ENCODE measurements at regions not wholly inside any gene's neighbourhood (a gene's known extent, or its start where the extent isn't known, plus 50 kb on each side); places are given as distances from the start of the nearest gene placed in this dataset.

- TF ChIP-seq POLR2A (IDR thresholded peaks at IDR 0.05; ENCODE audit: low read depth, low read length), result no peak
- DNase-seq (ENCODE audit: insufficient read length, low spot score) (no peak), FAIRE-seq (no peak)
Observed at GRCh38 chr12:115103884-115104883, 420.2 kb upstream of the TBX3 start.

GRCh38 chr12:115102450-115102849 is 418.5 kb upstream of the TBX3 start:
- DNase-seq (ENCODE audit: insufficient read length, low spot score), result no peak
- no peak for TF ChIP-seq POLR2A (IDR thresholded peaks at IDR 0.05; ENCODE audit: low read depth, low read length)
- no peak for FAIRE-seq

GRCh38 chr12:115101520-115101919 is 417.5 kb upstream of the TBX3 start:
- no peak for TF ChIP-seq POLR2A (IDR thresholded peaks at IDR 0.05; ENCODE audit: low read depth, low read length)
- FAIRE-seq (no peak), DNase-seq (ENCODE audit: insufficient read length, low spot score) (no peak)

- no peak for TF ChIP-seq POLR2A (IDR thresholded peaks at IDR 0.05; ENCODE audit: low read depth, low read length)
- no peak for FAIRE-seq
Observed at GRCh38 chr12:115097416-115097815, 413.4 kb upstream of the TBX3 start.

GRCh38 chr12:115096588-115097397 is 412.8 kb upstream of the TBX3 start:
- no peak for TF ChIP-seq POLR2A (IDR thresholded peaks at IDR 0.05; ENCODE audit: low read depth, low read length)
- DNase-seq (ENCODE audit: insufficient read length, low spot score) (no peak), FAIRE-seq (no peak)

More at GRCh38 chr12:115097416-115097815, 413.4 kb upstream of the TBX3 start:
- no peak for DNase-seq (ENCODE audit: insufficient read length, low spot score)

GRCh38 chr12:115095073-115095748 is 411.2 kb upstream of the TBX3 start:
- no peak for FAIRE-seq

GRCh38 chr12:115094163-115094816 is 410.3 kb upstream of the TBX3 start:
- FAIRE-seq (no peak), DNase-seq (ENCODE audit: insufficient read length, low spot score) (no peak)
- TF ChIP-seq POLR2A (IDR thresholded peaks at IDR 0.05; ENCODE audit: low read depth, low read length), result no peak

More at GRCh38 chr12:115095073-115095748, 411.2 kb upstream of the TBX3 start:
- no peak for TF ChIP-seq POLR2A (IDR thresholded peaks at IDR 0.05; ENCODE audit: low read depth, low read length)
- no peak for DNase-seq (ENCODE audit: insufficient read length, low spot score)

- TF ChIP-seq POLR2A (IDR thresholded peaks at IDR 0.05; ENCODE audit: low read depth, low read length), result no peak
- no peak for FAIRE-seq
- no peak for DNase-seq (ENCODE audit: insufficient read length, low spot score)
Observed at GRCh38 chr12:115093261-115093660, 409.3 kb upstream of the TBX3 start.

- no peak for FAIRE-seq
- no peak for TF ChIP-seq POLR2A (IDR thresholded peaks at IDR 0.05; ENCODE audit: low read depth, low read length)
- no peak for DNase-seq (ENCODE audit: insufficient read length, low spot score)
Observed at GRCh38 chr12:115090783-115091182, 406.8 kb upstream of the TBX3 start.

GRCh38 chr12:115088995-115089841 is 405.2 kb upstream of the TBX3 start:
- DNase-seq (ENCODE audit: insufficient read length, low spot score), result no peak
- TF ChIP-seq POLR2A (IDR thresholded peaks at IDR 0.05; ENCODE audit: low read depth, low read length), result no peak
- FAIRE-seq, result no peak

- no peak for TF ChIP-seq POLR2A (IDR thresholded peaks at IDR 0.05; ENCODE audit: low read depth, low read length)
- FAIRE-seq (no peak), DNase-seq (ENCODE audit: insufficient read length, low spot score) (no peak)
Observed at GRCh38 chr12:115088328-115088994, 404.5 kb upstream of the TBX3 start.

GRCh38 chr12:115085594-115085993 is 401.6 kb upstream of the TBX3 start:
- FAIRE-seq, result no peak
- TF ChIP-seq POLR2A (IDR thresholded peaks at IDR 0.05; ENCODE audit: low read depth, low read length), result no peak
- DNase-seq (ENCODE audit: insufficient read length, low spot score), result no peak

Data from H54 (cell line).